Activated CD4-positive, alpha-beta T cell treated with anti-CD3 and anti-CD28 coated beads for 48 hours (primary cell): ENCODE measurements at regions not wholly inside any gene's neighbourhood (a gene's known extent, or its start where the extent isn't known, plus 50 kb on each side); places are given as distances from the start of the nearest gene placed in this dataset.

ENCODE experiments used
- DNase-seq: peaks from one replicate; pipeline ENCODE4 v3.0.0-alpha.2; 2020

GRCh38 chr19:28519952-28520861 lies 692.7 kb downstream of the UQCRFS1 start:
- DNase-seq = no peak

DNA sequence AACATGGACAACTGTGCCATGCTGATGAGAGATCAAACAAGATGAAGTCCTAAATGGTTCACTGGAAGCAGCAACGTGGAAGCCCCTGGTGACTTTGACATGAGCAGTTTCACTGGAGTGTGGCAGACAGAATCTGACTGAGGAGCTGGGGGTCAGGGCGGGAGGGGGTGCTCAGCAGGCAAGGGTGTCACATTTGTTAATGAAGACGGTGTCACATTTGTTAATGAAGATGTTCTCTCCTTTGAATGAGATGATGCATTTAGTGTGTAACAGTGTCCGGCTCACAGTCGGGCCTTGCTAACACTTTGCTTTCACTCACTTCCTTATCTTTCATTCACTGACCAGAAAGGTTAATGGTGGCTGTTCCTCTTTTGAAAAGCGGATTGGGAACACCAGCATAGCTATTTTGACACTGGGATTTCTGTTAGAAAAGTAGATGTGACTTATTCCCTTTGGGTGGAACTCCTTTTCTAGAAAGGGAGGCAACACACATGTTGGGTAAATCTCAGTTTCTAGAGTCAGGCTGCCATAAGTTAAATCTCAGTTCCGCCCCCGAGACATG lies 693.7 kb downstream of the UQCRFS1 start:
- DNase-seq = no peak

- DNase-seq = no peak
Observed at GRCh38 chr19:28516415-28516872, 696.5 kb downstream of the UQCRFS1 start.

DNA sequence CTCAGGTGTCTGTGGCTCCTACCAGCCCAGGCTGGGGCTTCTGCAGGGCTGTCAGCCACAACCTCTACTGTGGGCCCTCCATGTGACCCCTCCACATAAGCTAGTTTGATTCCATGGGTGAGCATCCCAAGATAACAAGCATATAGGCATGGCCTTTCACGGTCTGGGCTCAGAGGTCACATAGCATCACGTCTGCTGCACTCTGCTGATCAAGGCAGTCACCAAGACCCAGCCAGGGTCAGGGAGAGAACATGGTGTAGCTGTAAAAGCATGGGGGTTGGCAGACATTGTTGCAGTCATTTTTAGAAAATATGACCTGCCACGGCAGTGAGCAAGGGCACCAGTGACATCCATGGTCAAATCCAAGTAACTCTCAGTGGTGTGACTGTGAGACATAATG lies 698.8 kb downstream of the UQCRFS1 start:
- DNase-seq = no peak

GRCh38 chr19:28511655-28512054 lies 701.3 kb downstream of the UQCRFS1 start:
- DNase-seq = no peak

DNA sequence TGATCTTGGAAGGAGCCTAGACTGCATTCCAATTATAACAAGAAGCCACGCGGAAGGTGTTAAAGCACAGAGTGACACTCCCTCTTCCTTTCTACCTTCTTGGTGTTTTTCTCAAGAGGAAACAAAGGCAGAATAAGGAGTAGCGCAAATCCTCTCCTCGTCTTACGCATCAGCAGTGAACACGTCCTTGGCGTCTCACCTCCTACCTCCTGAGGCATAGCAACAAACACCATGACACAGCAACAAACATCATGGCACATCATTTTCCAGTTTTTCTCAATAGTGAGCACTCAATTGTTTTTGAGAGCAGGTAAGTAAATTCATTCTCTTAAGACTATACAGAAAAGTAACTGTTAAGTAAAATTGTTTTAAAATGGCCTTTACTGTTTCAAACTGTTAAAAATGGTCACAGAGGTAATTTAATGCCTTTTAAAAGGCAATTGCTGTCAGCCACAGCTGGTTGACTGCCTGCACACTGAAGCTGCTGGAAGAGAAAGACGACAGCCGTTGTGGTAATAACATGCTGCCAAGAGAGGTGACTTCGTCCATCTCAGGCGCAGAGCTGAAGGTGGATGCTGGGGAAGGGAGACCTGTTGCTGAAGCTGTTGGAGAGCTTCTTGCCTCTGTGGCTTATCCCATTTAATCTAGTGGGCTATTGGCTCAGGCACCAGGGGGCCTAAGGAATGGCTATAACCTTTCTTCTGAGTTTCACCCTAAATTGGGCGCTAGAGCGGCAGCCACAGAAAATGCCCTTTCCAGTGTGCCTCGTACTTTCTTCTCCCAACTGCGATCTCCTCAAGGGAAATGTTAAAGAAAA lies 703.7 kb downstream of the UQCRFS1 start:
- DNase-seq = no peak

DNA sequence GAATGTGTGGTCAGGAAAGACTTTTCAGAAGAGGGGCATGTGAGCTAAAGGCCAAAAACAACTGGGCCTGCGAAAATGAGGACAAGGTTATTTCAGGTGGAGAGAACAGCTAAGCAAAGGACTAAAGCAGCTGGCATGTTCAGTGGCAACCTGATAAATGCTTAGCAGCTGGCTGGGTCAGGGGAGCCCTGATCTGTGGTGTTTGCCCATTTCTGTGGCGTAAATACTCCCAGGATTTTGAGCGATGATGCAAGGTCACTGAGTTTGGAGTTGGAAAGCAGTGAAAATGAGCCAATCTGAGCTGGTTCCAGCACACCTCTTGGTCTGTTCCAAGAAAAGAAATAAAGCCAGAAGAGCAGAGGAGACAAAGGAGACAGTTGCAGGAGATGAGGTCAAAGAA lies 704.3 kb downstream of the UQCRFS1 start:
- DNase-seq = no peak

DNA sequence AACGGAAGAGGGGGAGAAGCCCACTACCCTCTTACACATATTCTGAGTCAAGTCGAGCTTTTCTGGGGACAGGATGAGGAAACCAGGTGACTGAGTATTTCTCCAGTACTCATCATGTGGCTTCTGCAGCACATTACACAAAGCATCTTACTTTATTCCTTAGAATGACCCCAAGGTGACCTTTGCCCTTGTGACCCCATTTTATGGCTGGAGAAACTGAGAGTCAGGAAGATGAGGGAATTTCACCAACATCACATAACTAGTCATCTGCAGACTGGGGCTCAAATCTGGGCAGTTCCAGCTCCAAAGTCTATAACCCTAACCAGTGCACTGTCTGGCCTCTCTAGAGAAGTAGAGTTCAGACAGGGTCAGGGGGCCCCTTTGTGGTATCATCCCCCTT lies 707.0 kb downstream of the UQCRFS1 start:
- no peak for DNase-seq

DNA sequence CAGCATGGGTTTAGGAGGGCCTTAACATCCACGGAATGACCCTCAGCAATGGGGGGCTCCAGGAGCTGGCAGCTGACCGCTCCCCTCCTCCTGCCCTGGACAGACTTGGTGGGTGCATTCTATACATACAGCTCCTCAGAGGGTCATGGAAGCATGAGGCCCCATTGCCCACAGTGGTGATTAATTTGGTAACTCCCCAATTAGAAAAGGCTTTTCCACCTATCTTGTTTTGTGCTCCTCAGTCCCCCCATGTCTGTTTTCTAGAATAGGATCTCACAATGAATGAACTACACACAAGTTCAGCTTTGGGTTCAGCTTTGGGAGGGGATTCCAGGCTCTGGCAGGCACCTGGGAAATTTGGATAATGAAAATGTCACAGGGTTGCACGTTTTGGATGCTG lies 707.8 kb downstream of the UQCRFS1 start:
- DNase-seq = no peak

DNA sequence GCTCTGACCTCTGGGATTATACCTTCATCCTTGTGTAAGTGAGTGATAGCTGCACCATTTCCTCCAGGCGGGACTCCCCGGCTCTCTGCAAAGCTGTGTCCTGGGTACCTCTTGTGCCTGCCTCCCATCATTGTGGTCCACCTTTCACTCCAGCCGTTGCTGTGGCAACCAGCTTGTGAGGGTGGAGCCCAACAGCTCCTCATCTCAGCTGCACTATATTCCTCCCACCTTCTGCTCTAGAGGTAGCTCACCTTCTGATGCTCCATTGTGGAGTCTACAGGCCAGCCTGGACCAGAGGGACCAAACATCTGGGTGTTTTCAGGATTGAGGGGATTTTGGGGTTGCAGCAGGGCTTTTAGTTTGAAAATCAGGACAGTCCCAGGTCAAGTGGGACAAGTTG lies 708.2 kb downstream of the UQCRFS1 start:
- DNase-seq = no peak

- no peak for DNase-seq
Observed at GRCh38 chr19:28504139-28504538, 708.8 kb downstream of the UQCRFS1 start.

- DNase-seq = no peak
Observed at GRCh38 chr19:28502879-28503734, 709.8 kb downstream of the UQCRFS1 start.

DNA sequence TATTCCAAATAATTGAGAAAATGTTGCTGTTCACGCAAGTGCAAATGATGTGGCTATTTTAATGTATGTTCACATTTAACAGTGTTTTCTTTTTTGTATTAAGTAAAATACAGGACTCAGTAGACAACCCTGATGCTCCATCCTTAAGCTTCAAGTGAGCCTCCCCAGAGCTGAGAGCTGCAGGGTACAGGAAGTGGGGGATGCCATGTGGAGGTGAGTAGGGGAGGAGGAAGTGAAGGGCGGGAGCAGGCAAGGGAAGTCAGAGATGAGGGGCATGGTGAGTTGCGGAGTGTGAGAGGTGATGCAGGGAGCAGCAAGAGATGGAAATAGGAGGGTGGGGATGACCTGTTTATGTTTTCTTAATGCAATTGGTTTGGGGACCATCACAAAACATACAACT lies 711.0 kb downstream of the UQCRFS1 start:
- no peak for DNase-seq

DNA sequence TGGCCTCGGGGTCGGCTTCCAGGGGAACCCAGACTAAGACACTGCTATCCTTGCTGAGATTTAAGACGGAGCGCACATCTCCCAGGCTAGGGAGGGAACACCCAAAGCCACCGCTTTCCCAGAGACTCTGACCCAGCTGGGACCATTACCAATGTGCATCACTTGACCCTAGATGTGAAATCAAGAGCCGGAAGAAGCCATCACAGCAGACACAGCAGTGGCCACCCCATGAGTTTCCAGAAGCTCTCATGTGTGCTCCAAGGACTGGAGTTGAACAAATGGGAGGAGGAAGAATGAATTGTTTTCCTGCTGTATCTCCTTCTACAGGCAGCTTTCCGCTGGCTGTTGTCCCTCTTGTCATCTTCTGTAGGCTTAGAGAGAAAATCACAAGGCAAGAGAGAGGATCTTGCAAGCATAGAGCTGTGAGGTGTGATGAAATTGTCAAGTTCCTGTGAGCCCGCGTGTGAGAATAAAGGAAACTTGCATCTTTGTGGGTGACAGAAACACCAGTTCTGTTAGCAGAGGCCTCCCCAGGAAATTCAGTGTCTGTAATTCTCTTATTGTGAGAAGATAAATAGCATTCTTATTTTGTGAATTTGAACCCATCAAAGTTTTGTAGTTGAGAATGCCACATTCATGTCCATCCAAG lies 711.8 kb downstream of the UQCRFS1 start:
- DNase-seq = no peak

DNA sequence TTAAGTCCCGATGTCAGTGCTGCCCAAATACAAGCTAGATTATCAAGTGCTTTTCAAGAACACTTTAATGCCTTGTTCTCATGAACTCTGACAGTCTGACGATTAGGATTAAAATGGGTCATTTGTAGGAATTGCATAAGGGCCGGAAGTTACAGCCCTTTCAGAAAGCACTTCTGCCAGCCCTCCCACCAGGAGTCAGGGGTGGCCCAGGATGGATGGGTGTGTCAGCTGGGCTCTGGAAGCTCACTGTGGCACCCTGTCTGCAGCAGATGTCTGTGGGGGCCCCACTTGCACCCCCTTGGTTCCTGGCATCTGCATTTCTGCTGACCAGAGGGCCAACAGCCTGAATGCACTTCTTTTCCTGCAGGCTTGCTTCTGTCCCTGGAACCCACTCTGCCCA lies 712.7 kb downstream of the UQCRFS1 start:
- DNase-seq = no peak

DNA sequence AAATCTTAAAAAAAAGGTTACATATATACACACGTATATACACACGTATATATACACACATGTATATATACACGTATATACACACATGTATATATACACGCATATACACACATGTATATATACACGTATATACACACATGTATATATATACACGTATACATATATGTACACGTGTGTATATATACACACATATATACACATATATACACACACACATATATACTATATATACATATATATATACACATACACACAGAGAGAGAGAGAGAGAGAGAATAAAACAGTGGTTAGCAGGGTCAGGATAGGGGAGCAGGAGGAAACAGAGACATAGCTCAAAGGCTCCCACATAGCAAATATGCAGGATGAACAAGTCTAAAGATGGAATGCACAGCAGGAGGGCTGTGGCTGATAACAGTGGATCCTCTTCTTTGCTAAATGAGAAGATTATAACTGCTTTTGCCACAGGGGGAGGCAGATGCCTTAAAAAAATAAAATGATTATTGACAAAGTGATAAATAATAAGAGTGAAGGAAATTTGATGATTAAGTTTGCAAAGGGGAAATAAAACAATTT lies 714.5 kb downstream of the UQCRFS1 start:
- no peak for DNase-seq

DNA sequence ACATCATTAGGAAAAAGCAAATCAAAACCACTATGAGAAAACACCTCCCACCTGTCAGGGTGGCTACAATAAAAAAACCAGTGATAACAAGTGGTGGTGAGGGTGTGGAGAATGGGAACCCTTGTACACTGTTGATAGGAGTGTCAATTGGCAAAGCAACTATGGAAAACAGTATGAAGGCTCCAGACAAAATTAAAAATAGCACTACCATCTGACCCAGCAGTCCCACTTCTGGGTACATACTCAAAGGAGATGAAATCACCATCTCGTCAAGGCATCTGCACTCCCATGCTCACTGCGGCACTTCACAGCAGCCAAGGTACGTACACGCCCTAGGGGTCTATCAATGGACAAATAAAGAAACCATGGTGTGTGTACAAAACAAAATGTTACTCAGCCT lies 715.1 kb downstream of the UQCRFS1 start:
- no peak for DNase-seq

- no peak for DNase-seq
Observed at GRCh38 chr19:28497137-28497536, 715.8 kb downstream of the UQCRFS1 start.

DNA sequence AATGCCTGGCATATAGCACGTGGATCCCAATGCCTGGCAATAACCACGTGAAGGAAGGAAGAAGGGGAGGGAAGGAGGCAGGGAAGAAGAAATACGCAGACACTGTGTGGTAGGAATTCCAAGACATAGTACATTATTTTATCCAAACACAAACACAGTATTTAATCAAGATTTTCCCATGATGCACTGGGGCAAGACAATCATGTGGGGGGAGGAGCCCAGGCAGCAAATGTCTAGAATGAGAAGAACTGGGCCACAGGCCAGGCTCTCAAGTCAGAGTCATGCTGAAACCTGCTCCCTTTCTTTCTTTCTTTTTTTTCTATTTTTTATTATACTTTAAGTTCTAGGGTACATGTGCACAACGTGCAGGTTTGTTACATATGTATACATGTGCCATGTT lies 717.9 kb downstream of the UQCRFS1 start:
- no peak for DNase-seq

GRCh38 chr19:28494461-28494860 lies 718.5 kb downstream of the UQCRFS1 start:
- DNase-seq = no peak

GRCh38 chr19:28493884-28494283 lies 719.1 kb downstream of the UQCRFS1 start:
- no peak for DNase-seq

DNA sequence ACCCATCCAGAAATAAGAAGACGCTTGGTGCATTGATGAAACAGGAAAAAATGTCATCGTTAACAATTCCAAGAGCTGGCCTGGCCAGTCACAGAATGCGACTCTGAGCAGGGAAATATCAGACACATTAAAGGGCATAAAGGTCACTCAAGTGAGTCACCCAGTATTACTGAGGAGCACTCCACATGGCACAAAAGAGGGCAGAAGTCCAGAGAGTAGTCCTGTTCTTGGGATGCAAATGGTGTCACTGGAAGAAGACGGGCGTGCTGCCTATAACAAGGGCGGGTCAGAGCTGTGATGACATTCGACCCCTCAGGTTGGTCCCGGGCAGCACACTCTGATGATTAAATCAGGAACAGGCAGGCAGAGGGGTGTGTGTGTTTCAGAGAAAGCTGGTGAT lies 720.3 kb downstream of the UQCRFS1 start:
- DNase-seq = no peak
